ENCODE measurements at regions not wholly inside any gene's neighbourhood (a gene's known extent, or its start where the extent isn't known, plus 50 kb on each side); places are given as distances from the start of the nearest gene placed in this dataset.
"Not testable (repeated sequence)": the region's sequence is repeated elsewhere in the genome, so short reads cannot be mapped to it uniquely, and the experiment has no call there.

DNA sequence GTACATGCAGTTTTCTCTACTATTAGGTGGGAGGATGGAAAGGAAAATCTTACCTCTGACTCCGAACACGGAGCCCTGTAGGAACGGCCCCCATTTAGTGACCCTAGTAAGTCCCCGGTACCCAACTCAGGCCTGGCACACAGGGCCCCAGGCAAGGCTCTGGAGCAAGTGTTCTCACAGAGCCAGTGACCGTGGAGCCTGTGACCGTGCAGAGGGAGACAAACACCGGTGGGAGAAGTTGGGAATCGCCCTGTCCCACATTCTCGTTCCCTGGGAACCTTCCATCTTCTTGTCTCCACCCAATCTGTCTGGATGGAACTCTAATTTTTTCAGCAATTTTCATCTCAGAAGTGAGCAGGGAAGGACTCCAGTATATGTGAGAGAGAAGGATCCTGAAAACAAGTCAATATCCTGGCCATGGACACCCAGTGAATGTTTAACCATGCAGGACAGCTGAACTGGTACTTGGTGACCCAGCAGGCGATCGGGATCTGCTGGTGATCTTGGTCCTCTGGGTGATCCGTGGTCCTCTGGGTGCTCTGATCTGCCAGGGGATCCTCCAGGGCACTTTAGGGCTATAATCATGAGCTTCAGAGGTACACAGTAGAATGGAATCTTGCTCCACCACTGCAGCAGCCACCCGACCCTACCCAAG, 348.6 kb upstream of the ID2 start:
- no peak for DNase-seq (ENCODE audit: low read depth in 2 of 2)

DNA sequence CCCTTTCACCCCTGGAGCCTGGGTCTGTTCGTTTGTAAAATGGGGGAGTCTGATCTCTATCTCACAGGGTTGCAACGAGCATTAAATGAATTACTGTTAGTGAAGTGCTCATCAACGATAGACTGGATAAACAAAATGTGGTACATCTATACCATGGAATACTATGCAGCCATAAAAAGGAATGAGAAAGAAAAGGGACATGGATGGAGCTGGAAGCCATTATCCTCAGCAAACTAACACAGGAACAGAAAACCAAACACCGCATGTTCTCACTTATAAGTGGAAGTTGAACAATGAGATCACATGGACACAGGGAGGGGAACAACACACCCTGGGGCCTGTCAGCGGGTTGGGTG, 348.0 kb upstream of the ID2 start:
- DNase-seq (ENCODE audit: low read depth in 2 of 2): not testable (repeated sequence)

DNA sequence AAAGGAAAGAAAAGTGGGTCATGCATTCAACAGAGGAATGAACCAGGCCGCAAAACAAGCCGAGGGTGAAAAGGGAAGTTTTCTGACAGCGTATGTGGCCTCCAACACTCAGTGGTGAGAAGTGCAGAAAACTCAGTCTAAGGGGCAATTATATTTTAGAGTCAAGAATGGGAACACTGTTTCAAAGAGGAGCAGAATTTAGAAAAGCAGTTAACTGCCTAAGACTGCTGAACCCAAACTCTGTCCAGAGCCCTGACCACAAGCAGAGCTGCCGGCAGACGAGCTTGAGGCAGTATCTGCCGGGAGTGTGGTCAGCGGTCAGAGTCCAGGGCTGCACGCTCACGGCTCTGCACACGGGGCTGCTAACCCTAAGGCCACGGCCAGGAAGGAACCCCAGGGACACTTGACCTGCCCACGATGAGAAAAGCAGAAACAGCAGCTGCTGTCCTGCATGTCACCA, 347.0 kb upstream of the ID2 start:
- DNase-seq (ENCODE audit: low read depth in 2 of 2): no peak

DNA sequence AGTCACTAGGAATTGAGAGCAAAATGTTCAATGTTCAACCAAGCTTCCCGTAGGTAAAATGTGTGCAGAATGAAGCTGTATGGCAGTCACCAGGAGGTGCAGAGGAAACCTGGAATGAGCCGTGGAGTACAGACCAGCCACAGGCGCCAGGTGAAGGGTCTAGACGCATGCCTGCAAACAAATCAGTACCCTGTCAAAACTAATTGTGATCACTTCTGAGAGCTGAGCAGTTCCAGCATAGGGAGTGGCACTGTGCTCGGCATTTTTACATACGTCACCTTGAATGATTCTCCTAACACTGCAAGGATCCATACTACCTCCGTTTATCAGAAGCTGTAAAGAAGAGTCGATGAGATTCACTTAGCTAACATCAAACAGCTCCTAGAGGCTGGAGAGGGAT, 346.1 kb upstream of the ID2 start:
- no peak for DNase-seq (ENCODE audit: low read depth in 2 of 2)

DNA sequence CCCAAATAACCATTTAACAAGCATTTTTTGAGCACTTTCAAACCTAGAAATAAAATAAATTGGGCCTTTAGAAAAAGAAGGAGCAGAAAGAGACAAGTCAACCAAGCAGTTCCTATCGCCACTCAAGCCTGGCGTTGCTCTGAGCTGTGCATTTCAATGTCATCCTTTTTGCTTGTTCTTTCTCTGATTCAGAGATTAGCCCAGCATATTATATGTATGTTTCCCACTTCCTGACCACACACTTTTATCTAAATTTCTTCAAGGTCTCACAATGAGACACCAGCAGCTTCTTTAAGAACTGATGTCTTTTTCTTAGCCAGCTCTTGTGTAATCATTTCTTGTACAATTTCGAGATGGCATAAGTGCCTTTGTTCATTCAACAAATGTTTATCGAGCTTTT, 344.5 kb upstream of the ID2 start:
- peak in 1 of 2 donors; percentile 15 for DNase-seq (ENCODE audit: low read depth in 2 of 2)

DNA sequence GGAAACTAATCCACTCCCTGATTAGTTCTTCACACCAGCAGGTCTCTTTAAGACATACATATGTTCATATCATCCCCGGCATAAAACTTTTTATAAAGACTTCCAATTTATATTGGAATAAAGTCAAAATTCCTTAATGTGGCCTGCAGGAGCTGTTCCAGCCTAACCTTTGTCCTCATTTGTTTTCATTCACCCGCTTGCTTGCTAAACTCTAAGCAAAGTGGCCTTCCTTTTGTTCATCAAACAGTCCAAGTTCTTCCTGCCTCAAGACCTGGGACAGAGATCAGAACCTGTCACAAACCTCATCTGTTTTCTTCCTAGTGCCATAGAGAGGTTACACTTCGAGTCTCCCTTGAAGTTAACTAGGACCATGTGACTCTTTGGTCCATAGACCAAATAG, 339.4 kb upstream of the ID2 start:
- no peak for DNase-seq (ENCODE audit: low read depth in 2 of 2)

DNA sequence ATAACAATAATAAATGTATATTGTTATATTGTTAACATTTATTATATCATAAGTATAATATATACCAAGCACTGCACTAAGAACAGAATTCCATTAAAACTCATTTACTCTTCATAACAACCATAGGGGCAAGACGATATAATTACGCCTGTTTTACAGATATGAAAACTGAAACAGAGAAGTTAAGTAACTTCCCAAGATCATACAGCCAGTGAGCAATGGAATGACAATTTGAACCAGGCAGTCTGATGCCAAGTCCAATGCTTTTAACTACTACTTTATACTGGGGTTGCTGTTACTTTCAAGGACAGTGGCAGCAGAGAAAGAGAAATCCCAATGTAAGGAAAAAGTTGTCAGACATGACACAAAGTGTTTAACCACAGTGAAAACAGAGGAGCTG, 338.8 kb upstream of the ID2 start:
- no peak for DNase-seq (ENCODE audit: low read depth in 2 of 2)

DNA sequence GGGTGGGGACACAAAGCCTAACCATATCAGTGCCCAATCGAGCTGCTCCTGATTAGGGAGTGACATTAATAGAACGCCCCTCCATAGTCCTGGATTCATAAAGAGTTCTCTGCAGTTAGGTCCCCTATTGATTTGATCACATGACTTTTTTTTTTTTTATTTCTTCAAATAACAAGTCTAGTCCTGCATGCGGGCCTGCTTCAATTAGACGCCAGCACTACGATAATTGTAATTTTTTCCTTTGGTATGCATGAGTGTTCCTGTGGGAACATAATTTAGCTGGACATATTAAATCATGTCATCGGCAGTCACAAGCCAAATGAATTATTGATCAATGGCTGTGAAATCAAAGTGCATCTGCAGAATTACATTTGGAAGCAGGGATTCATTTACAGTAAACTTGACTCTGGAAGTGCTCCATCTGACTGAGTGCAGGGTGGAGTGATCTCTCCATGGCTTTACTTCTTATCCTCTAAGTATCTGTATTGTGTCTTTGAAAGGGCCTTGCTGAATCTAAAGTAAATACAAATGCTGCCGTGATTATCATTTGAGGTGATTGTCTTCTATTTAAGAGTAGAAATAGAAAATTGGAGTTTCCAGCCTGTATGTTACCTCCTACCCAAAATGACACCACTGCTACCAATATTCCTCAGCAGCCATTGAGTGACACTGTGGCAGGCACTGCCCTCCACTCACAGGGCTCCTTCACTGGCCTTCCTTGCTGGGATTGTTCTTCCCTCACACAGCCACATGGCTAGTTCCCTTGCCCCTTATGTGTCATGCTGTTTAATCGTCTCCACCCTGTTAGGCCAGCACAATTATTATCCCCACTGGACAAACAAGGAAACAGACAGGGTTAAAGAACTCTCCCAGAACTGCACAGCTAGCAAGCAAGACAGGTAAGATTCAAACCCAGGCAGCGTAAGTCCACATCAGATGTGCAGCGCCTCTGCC, 337.4 kb upstream of the ID2 start:
- DNase-seq (ENCODE audit: low read depth in 2 of 2): no peak

DNA sequence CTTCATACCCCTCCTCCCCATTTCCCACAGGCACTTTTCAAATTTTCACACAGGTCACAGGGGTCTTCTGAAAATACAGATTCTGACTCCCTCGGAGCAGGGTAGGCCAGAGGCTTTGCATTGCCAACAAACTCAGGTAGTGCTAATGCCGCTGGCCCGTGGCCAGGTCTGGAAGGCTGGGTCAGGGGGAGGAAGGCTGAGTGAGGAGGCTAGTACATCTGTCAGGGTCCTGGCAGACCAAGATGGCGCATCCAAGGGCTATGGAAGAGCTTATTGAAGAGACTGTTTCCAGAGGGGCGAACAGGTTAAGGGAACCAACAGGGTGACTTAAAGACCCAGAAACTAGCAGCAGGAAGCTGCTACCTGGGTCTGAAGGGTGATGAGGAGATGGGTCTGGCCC, 336.7 kb upstream of the ID2 start:
- no peak for DNase-seq (ENCODE audit: low read depth in 2 of 2)

DNA sequence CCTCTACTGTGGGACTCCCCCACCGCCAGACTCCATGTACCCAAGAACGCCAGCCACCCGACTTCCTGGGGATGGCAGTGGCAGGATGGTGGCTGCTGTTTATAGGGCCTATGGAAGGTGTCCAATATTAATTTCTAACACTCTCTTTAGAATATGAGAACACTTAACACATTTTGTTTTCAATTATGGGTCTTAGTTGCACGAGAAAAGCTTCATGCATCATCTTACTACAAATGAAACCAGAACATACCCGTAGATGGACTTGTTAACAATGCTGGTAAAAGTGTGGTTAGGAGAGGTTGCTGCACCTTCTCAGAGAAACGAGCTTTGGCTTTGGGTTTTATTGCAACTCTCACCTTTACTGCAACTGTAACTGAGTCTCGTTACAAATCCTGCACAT, 335.6 kb upstream of the ID2 start:
- no peak for DNase-seq (ENCODE audit: low read depth in 2 of 2)

DNA sequence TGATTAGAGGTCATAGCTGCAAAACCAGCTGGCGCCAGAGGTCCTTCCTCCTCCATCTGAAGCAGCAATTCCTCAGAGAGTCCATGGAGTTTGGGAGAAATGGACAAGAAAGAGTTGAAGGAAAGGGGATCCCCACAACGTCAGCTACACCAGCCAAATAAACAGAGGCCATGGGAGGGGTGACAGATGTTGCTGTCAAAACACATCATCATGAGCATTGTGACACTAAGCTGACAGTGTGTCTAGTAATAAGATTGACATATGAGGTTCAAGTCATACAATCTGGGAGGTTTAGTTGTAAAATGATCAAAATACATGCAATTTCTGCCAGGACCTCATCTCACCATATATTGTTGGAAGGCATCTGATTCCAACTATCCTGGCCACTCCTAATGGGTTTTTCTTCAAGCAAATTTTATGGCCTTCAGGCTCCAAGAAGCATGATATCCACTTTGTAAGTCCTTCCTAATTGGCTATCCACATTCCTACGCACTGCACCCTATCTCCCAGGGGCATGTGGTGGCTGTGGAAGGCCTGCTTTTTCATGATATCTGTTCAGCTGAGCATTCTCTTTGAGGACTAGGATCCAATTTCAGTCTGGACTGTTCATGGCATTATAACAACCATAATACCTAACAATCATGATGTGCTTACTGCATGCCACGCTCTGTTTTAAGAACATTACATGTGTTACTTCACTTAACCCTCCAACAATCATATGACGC, 335.0 kb upstream of the ID2 start:
- DNase-seq (ENCODE audit: low read depth in 2 of 2): no peak

DNA sequence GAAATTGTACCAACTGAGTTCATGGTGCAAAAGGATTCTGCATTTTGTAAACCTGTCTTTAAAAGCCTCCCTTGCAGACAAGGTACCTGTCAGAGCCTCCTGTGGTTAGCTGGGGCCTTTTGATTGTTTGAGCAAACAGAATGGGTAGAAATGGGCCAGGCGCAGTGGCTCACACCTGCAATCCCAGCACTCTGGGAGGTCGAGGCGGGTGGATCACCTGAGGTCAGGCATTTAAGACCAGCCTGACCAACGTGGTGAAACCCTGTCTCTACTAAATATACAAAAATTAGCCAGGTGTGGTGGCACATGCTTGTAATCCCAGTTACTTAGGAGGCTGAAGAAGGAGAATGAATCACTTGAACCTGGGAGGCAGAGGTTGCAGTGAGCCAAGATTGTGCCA, 332.9 kb upstream of the ID2 start:
- not testable (repeated sequence) for DNase-seq (ENCODE audit: low read depth in 2 of 2)

DNA sequence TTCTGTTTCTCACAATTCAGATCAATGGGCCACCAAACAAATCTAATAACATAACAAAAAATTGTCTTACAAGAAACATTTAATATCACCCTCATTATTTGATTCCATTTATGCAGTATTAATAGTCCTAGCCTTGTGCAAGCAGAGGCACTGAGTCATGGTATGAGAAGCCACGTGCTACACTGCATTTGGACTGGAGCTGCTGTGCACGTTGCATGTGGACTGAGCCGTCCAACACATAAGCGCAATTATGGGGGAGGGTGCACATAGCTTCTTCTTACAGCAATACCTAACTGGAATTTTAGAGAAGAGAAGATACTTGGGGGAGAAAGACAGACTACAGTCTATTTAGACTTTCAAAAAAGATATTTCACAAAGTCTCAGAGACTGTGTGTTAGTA, 329.6 kb upstream of the ID2 start:
- no peak for DNase-seq (ENCODE audit: low read depth in 2 of 2)

DNA sequence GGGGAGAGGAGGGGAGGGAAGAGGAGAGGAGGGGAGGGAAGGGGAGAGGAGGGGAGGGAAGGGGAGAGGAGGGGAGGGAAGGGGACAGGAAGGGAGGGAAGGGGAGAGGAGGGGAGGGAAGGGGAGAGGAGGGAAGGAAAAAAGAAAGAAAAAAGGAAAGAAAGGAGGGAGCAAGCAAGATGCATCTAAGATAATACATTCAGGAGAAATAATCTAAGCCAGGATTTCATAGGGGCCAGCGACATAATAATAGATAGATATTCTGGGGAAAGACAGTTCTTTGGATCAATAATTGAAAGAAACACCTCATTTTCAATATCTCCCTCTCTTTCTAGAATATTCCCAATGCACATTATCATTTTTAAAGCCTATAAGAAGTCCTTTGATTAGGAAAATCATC, 328.9 kb upstream of the ID2 start:
- no peak for DNase-seq (ENCODE audit: low read depth in 2 of 2)

DNA sequence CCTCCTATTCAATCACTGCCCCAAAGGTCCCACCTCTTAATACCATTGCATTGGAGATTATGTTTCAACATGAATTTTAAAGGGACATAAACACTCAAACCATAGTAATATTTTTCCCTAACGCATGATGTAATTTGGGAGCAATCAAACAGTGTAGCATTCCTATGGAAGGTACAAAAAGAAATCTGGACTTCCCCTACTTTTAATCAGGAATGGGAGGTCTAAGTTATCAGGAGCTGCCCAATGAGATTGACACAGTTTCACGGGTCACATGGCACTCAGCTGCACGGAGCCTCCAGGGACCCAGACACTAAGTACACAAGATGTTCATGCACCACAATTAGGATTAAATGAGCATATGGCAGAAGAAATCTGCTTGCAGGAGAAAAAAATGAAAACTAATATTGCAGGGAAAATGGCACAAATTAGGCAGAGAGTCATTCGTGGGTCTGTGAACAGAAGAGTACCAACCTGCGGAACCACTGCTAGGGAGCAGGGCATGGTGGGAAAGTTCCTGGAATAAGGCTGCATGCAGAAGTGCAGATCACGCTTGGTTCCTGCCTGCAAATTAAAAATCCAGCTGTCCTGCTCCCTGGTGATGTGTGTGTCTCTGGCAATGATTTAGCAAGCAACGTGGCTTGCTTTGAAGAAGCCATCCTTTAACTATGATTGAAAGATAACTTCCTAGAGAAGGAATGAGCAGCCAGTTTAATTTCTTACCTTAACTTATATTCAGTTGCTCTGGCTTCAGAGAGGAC, 326.6 kb upstream of the ID2 start:
- no peak for DNase-seq (ENCODE audit: low read depth in 2 of 2)

DNA sequence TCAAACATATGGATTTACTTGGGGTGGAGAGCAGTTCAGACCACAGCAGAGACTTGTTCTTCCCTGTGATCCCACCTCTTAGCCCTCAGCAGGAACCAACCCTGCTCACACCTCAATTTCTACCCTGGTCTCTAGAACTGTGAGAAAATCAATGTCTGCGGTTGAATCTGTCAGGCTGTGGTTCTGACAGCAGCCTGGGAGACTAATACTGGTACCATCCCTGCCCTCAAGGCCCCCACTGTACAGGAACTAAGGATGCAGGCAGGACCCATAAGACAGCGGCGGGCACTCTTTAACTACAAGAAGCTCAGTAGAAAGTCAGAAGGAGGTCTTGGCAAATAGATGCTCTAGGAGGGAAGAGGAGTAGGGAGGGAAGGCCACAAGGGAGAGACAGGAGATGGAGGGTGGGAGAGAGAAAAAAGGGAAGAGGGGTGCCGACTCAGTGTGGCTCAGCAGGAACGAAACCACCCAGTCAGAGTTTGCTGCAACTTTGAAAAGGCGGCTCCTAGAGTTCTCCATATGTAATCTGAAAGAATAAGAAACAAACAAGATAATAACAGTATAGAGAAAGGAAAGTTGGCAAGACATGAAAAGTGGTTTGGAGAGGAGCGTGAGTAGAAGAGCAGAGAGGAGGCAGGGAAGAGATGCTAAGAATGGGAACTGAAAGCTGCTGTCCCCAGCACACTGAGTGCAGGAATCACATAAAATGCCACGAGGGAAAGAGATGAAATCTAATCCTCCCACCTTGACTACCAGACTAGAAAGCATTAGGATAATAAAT, 323.9 kb upstream of the ID2 start:
- no peak for DNase-seq (ENCODE audit: low read depth in 2 of 2)

DNA sequence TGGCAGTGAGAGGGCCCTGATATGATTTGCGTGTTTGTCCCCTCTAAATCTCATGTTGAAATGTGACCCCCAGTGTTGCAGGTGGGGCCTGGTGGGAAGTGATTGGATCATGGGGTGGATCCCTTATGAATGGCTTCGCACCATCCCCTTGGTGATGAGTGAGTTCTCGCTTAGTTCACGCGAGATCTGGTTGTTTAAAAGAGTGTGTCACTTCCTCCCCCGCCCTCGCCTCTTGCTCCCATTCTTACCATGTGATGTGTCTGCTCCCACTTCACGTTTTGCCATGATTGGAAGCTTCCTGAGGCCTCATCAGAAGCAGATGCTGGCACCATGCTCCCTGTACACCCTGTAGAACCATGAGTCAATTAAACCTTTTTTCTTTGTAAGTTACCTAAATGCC, 319.9 kb upstream of the ID2 start:
- no peak for DNase-seq (ENCODE audit: low read depth in 2 of 2)

DNA sequence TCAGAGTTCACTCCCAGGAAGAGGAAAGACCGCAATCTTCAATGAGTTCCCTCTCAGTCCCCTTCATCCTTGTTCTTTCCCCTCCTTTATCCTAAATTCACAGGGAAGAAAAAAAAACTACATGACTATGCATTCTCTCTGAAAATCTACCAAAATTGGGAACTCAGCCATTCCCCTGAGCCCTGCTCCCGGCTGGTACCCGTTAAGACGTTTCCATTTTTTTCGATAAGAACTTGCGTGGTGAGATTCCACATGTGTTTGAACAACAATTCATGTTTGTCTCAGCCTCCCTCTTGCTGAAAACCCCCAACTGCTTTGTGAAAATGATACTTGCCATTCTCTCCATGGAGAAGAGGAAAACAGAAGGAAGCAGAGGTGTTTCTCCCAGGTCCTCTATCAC, 318.7 kb upstream of the ID2 start:
- no peak for DNase-seq (ENCODE audit: low read depth in 2 of 2)

DNA sequence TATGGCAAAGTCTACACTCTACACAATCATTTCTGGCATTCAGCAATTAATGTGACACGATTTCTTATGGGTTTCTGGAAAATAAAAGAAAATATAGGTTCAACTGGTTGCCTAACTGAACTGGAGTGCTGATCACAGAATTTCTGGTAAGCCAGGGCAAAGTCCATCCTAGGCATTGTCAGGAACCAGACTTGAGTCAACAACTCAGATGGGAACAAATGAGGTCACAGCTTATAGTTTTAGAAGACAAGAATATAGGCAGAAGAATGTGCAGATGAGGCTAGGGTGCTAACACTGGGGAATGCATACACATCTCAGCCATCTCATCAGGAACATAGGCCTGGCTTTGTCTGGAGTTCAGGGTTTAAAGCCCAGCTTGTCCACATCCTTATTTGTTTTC, 317.2 kb upstream of the ID2 start:
- no peak for DNase-seq (ENCODE audit: low read depth in 2 of 2)

DNA sequence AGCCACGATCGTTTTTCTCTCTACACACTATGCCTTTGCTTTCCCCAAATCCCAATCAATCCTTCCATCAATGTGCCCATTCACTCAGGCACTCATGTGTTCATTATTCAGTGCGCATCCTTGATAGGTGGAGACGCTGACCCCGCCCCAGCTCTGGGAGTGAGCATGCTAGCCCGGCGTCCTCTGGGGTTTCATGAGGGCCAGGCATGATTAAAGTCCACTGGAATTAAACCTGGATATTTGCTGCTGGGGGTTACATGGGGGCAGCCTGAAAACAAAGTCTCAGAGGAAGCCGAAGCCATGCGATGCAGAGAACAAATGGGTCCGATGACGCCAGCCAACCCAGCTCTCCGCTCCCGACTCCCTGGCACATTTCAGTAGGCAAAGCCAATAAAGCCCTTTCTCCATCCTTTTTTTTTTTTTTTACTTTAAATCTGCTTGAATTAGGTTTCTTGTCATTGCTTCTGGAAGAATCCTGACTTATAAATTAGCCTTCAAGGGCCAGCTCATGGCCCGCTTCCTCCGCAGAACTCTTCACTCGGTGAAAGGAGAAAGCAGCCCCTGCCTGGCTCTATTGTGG, 316.4 kb upstream of the ID2 start:
- DNase-seq (ENCODE audit: low read depth in 2 of 2): no peak

DNA sequence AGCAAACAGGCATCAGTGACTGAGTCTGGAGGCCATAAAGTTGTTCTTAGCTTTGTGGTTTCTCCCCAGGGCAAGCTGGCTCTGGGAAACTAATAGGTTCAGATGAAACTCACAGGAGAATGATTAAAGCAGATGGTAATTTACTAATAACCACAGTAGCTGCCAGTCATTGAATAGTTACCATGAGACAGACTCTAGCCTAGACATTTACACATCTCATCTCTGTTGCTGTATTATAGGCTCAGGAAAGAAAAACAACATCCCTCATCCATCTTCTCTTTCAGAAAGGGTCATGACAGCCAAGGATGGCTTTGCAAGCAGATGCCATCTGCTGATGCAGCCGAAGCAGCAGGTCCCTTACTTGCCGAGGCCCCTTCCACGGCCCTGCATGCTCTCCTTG, 314.0 kb upstream of the ID2 start:
- DNase-seq (ENCODE audit: low read depth in 2 of 2): no peak
